Astrocyte of the spinal cord (primary cell): ENCODE measurements at regions not wholly inside any gene's neighbourhood (a gene's known extent, or its start where the extent isn't known, plus 50 kb on each side); places are given as distances from the start of the nearest gene placed in this dataset.

ENCODE experiments used
- DNase-seq: peaks from one replicate; pipeline ENCODE4 v3.0.0; 2011; ENCODE audit warnings: low read depth, low spot score
- H3K4me3 ChIP-seq: 2 replicates; pipeline ENCODE4 v1.5.1; 2011; ENCODE audit warnings: low read depth, mild to moderate bottlenecking, low read length, moderate library complexity
- in situ Hi-C: cut with HindIII; loops from 2 replicates; pipeline ENCODE4 v1.10.0; 2017; ENCODE audit warnings: low sequenced_read_pairs
- TF ChIP-seq, protein P1 (sequence below): IDR thresholded peaks from 2 replicates; pipeline ENCODE4 v1.5.1; 2012; ENCODE audit warnings: low read depth, mild to moderate bottlenecking, low read length, inconsistent platforms

DNA sequence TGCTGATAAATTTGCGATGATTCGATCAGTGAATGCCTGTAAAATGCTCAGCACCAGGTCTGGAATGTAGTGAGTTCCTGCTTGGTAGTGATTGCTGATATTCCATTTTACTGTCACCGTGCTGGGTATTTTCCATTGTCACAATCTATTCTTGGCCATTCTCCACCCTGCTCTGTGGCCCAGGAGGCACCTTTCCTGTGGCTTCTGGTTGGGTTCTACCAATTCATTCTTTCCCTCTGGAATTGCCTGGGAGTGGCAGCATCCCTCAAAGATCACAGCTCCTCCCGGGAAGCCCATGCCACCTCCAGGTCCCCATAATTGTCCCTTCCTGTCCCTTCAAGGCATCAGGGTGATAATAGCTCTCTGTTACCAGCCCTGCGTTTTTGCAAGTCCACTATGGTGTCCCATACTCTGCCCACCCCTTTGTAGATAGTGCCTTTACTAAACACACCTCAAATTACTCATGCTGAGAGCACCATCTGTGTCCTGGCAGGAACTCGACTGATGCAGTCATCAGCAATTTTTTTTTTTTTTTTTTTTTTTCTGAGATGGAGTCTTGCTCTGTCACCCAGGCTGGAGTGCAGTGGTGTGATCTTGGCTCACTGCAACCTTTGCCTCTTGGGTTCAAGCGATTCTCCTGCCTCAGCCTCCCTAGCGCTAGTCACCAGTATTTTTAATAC, 177.8 kb upstream of the PROK2 start:
- in situ Hi-C loops = no loop called here
- no peak overlapping the region for H3K4me3 ChIP-seq
- TF ChIP-seq, protein P1, sequence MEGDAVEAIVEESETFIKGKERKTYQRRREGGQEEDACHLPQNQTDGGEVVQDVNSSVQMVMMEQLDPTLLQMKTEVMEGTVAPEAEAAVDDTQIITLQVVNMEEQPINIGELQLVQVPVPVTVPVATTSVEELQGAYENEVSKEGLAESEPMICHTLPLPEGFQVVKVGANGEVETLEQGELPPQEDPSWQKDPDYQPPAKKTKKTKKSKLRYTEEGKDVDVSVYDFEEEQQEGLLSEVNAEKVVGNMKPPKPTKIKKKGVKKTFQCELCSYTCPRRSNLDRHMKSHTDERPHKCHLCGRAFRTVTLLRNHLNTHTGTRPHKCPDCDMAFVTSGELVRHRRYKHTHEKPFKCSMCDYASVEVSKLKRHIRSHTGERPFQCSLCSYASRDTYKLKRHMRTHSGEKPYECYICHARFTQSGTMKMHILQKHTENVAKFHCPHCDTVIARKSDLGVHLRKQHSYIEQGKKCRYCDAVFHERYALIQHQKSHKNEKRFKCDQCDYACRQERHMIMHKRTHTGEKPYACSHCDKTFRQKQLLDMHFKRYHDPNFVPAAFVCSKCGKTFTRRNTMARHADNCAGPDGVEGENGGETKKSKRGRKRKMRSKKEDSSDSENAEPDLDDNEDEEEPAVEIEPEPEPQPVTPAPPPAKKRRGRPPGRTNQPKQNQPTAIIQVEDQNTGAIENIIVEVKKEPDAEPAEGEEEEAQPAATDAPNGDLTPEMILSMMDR = no peak
- no peak for DNase-seq

- no peak for DNase-seq
- TF ChIP-seq, protein P1 = no peak
- in situ Hi-C loops = no loop called here
- no peak overlapping the region for H3K4me3 ChIP-seq
Measured at GRCh38 chr3:71961891-71962290, 176.9 kb upstream of the PROK2 start.

GRCh38 chr3:71961378-71961777, 176.4 kb upstream of the PROK2 start:
- TF ChIP-seq, protein P1 = no peak
- in situ Hi-C loops = no loop called here

GRCh38 chr3:71958533-71958932, 173.6 kb upstream of the PROK2 start:
- no peak for DNase-seq
- in situ Hi-C loops = no loop called here
- TF ChIP-seq, protein P1 = no peak
- H3K4me3 ChIP-seq = no peak overlapping the region

More at GRCh38 chr3:71961378-71961777, 176.4 kb upstream of the PROK2 start:
- DNase-seq = no peak
- no peak overlapping the region for H3K4me3 ChIP-seq

DNA sequence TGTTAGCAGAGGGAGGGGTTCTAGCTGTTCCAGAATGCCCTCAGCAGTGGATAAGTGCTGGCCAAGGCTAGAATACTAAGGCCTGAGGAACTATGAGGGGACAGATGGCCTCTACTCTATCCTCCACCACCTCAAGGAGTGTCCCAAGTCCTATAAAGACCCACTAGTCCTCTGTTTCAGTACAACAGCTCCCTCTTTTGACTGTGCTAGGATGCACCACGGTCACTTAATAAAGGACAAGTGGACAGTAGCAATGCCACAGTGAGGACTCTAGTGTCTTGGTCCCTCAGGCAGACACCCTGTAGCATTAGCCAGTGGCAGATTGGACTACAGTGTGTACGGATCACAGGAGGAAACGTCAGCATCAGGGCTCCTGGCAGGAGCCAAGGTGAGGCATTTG, 171.8 kb upstream of the PROK2 start:
- H3K4me3 ChIP-seq = no peak overlapping the region
- in situ Hi-C loops = no loop called here
- TF ChIP-seq, protein P1 = no peak
- no peak for DNase-seq

DNA sequence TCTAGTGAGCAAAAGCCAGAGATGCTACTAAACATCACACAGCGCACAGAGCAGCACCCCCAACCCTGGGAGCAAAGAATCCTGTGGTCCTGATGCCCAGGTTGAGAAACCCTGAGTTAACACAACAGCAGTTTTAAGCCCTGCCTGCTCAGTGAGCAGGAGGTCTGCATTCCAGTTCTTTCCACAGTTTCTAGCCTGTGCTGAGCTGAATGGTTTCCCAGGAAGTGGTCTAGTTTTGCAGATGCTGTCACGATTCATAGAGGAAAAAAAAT, 171.1 kb upstream of the PROK2 start:
- no peak for DNase-seq
- H3K4me3 ChIP-seq = no peak overlapping the region
- in situ Hi-C loops = no loop called here
- TF ChIP-seq, protein P1 = no peak
